ENCODE measurements at regions not wholly inside any gene's neighbourhood (a gene's known extent, or its start where the extent isn't known, plus 50 kb on each side); places are given as distances from the start of the nearest gene placed in this dataset.

DNA sequence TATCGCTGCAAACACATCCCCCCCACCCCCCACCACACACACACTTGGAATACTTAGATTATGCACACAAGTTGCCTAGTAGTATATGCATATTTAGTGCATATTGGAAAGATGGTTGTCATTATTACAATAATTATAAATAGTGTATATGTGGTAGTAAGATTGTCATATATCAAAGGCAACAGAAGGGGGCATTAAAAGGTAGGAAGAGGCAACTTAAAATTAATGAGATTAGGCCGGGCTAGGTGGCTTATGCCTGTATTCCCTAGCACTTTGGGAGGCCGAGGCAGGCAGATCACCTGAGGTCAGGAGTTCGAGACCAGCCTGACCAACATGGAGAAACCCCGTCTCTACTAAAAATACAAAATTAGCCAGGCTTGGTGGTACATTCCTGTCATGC, 52.1 kb downstream of the GSC start:
- no peak for DNase-seq

DNA sequence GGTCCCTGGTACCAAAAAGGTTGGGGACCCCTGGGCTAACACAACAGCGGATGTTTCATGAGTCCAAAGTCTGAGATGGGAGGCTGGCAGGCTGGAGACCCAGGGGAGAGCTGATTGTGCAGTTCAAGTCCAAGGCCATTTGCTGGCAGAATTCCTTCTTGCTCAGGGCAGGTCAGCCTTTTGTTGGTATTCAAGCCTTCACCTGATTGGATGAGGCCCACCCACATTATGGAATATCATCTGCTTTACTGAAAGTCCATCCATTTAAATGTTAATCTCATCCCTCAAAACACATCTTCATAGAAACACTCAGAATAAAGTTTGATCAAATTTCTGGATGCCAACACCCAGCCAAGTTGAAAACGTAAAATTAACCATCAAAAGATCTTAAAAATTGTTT, 52.9 kb downstream of the GSC start:
- DNase-seq: no peak

DNA sequence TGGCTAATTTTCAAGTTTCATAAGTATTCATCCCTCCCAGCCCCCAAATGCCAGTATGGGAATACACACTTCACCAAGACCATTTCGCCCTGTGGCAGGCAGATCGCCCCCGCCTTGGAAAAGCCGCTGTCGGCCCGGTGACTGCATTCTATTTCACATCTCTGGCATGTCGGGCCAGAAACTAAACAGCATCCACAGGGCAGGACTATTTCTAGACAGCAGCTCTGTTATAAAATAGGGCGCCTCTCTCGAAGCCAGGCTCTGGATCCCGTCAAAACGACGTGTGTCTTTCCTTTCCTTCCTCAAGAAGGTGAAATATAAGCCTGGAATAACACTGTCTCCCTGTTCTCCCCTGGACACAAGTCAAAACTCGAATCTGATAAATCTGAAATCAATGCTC, 56.8 kb downstream of the GSC start:
- DNase-seq: no peak

DNA sequence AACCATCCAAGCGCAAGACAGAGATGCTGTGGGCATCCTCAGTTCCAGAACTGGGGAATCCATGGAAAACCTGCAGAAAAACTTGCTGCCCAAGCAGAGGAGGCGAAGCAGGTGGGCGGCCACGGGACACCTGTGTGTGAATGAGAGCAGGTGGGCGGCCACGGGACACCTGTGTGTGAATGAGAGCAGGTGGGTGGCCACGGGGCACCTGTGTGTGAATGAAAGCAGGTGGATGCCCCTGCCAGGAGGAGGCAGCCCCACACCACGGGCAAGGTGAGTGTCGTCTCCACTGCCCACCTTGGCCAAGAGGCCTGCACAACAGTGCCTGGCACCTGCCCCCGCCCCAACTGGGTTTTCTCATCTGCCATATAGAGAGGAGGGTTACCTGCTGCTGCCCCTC, 59.2 kb downstream of the GSC start:
- DNase-seq: no peak

DNA sequence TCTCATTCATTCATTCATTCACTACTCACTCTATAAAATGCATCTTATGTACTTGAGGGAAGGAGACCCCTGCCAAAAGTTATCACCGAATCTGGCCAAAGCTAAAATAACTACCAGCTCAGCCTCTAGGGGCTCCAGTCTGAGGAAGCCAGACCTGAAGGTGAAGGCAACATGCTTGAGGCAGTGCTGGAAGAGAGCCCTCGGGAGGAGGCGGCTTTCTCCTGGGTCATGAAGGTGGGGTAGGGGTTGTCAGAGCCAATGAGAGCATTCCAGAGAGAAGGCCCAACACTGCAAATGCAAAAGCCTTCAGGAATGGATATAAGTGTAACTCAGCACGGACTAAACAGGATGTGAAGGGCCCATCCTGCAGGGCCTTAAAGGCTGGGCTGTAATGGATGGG, 62.4 kb downstream of the GSC start:
- DNase-seq: no peak

DNA sequence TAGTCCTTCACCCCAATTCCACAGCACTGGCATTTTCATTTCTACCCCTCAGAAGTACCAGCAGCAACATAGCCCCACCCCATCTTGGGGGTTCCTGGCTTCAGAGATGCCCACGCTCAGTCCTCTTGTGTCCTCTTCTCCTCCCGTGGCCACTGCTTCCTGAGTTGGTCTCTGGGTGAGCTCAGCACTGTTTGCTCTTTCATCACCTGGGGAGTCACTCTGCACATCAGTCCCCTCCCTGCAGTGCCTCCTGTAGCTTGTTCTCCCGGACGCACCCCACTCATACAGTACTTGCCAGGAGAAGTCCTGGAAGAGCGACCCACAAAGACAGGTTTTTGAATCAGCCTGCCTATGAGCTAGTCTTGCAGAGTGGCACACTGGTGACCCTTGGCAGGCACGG, 63.8 kb downstream of the GSC start:
- DNase-seq: no peak

DNA sequence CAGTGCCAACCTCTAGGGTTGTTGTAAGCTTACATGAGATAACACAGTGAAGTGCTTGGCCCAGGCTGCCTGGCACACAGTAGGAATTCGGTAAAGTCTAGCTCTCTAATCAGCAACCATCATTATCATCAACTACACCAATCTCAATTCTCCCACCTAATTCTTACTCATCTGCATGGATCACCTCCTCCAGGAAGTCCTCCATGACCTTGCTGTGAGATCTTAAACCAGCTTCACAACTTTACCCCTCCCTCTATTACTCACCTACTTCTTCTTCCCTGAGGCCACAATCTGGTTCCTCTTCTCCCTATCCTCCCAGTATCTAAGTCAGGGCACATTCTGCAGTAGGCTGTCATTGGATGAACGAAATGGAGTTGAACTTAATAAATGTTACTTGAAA, 67.3 kb downstream of the GSC start:
- DNase-seq: no peak

DNA sequence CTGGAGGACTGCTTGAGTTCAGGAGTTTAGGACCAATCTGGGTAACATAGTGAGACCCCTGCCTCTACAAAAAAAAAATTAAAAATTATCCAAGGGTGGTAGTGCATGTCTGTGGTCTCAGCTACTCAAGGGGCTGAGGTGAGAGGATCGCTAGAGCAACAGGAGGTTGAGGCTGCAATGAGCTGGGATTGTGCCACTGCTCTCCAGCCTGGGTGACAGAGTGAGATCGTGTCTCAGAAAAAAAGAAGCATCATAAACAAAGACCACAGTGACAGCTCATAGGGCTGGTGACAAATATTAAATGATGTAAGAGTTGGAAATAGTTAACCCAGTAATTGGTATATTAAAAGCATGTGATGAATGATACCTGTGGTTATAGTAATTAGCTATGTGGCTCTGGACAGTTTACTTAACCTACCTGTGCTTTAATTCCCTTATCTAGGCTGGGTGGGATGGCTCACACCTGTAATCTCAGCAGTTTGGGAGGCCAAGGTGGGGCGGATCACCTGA, 68.0 kb downstream of the GSC start:
- no peak for DNase-seq

DNA sequence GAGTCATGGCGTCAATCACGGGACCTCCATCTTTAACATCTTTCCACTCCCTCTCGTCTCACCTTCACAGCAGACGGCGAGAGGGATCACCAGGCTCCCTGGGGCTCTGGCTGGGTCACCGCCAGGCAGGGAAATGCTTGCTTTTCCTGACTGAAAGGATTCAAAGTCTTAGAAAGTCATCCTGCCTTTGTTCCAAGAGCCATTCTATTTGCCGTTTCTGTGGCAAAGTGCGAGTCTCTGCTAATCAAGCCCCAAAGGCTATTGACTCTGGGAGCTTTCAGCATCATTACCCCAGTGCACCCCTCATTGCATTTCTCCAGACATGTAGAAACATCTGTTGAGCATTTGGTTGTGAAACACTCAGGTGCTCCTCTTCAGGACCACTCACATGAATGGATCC, 69.6 kb downstream of the GSC start:
- no peak for DNase-seq

DNA sequence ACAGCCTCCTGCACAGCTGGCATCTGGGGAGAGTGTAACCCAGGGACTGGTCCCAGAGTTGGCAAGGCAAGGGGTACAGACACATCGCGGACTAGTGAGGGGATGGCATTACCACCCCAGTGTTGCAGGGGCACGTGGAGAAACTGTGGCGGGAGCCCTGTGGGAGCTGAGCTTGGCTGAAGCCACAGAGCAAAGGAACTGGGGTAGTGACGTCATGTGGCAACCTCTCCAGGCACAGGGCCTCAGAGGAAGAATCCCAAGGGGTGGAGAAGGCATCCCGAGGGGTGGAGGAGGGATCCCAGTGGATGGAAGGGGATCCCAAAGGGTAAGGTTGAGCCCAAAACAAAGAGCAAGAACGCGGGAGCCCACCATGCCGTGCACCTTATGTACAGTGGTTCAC, 70.1 kb downstream of the GSC start:
- DNase-seq: no peak

DNA sequence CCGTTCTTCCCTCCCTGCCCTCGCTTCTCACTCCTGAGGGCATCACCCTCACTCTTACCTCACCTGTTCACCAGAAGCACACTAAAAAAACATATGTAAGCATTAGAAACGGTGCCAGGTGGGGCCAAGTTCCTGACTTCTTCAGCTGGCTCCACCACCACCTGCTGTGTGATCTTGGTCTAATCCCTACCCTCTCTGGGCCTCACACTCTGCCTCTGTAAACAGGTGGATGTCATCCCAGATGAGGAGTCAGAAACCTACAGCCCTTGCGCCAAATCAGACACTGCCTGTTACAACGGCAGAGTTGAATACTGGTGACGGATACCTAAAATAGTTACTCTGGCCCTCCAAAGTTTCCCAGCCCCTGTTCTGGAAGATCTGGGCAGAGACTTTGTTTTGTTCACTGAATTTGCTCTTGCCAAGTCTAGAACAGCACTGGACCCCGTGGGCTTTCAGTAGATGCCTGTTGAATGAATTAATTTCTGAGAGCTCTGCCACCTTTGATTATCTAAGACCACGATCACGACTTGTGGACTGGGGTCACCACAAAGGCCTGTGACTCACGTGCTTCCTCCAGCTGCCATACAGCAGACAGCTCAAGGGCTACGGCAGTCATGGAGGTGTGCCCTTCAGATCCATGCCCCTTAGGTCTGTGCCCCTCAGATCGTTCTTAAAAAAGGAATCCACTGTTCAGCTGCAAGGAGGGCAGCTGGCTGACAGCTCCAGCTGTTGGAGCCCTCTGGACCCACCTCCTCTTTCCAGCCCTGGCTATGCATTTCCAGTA, 71.9 kb downstream of the GSC start:
- DNase-seq: no peak

DNA sequence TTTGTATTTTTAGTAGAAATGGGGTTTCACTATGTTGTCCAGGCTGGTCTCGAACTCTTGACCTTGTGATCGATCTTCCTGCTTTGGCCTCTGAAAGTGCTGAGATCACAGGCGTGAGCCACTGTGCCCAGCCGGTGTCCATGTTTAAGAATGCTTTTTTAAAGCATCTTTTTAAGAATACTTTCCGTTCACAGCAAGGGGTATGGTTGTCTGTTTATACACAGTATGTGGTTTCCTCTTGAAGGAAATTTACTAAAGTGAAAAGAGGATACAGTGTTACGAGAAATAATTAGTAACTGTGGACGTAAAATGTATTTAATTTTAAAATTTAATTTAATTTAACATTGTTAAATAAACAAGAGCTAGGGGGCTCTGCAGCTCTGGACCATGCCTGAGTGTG, 73.4 kb downstream of the GSC start:
- DNase-seq: no peak

DNA sequence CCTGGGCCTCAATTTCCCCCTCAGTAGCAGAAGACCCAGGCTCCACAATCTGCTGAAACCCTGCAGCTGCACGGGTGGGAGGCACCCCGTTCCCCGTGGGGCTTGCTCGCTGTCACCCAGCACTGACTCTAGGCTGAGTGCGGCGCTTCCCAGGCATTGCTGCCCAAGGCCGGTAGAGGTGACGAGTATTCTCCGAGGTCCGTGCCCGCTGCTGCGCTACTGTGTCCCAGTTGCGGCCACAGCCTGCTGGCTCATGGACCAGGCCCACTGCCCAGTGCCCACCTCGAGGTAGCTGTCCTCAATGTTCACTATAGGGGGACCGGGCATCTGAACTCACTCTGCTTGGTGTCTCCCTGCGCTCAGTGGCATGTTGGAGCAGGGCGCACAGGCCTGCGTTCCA, 74.7 kb downstream of the GSC start:
- no peak for DNase-seq

DNA sequence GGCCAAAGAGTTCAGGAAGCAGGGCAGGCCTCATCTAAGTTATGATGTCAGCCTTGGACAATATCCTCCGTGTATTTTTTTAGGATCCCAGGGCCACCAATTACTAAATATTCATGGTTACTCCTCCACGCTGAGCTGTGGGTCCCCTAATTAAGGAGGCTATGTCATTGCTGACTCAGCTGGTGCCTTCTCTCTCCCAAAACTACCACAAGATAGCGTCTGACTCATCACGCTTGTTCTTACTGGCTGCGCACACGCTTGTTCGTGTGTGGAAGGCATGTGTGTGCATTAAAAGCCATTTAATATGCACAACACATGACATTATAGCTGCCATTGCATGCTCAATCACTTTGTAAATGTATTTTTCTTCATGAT, 78.3 kb downstream of the GSC start:
- DNase-seq: no peak

DNA sequence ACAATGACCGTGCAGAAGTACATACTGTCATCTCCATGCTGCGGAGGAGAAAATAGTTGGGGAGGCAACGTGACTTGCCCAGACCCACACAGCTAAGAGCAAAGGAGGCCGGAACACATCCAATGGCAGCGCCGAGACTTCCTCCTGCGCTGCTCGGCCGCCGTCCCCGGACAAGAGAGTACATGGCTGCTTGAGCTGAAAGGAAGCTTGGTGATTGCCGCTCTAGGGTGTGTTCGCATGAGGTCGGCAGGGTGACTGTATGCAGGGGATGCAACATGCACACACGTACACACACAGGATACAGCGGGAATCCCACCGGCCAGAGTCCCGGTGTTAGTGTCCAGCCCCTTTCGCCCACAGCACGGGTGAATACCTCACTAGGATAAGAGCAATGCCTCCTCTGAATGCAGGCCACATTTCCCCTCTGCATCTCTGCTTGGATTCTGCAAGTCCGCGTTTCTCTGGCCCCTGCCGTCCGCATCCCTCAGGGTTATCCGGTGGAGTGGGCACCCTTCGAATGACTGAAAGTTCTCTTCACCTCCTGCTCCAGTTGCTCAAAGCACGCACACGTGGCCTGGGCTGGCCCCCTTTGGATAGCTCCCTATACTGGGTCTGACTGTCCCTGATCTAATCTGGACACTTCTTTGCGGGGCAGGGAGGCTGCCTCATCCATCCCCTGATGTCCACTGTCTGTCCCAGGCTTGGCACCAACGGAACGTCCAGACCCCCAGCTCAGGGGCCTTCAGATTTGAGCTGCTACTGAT, 78.8 kb downstream of the GSC start:
- DNase-seq: no peak

DNA sequence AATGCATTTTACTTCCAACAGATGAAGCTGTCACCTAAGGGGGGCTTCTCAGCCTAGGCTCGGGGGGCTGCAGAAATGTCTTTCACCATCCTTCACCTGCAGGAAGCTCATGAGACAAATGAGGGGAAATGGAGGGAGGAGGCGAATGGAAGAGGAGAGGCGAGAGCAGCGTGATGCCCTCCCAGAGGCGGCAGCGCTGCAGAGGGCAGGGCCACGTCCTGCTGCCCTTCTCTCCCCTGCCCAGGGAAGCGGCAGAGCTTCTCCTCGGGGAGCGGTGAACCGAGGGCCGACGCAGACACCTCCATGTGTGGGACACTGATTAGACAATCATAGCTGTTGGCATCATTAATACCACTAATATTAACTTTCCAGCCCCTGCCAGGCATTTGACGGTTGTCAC, 78.3 kb downstream of the SERPINA3 start:
- DNase-seq: no peak

DNA sequence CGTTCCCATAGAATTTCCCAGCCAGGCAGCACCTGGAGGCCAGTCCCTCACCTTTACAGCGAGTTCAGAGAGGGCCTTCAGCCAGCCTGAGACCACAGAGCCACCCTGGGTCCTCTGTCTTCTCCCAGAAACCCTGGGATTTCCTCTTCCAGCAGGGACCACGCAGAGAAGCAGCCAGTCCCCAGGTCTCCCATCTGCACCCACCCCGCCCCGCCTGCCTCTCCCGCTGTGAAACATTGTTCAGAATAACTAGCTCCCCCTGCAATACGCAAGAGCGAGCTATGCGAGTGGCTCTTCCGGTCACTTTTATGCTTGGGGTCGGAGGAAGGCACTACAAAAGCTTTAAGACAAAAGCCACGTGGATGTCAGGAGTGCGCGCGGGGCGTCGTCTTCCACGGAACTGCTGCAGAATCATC, 77.8 kb downstream of the SERPINA3 start:
- DNase-seq: no peak

DNA sequence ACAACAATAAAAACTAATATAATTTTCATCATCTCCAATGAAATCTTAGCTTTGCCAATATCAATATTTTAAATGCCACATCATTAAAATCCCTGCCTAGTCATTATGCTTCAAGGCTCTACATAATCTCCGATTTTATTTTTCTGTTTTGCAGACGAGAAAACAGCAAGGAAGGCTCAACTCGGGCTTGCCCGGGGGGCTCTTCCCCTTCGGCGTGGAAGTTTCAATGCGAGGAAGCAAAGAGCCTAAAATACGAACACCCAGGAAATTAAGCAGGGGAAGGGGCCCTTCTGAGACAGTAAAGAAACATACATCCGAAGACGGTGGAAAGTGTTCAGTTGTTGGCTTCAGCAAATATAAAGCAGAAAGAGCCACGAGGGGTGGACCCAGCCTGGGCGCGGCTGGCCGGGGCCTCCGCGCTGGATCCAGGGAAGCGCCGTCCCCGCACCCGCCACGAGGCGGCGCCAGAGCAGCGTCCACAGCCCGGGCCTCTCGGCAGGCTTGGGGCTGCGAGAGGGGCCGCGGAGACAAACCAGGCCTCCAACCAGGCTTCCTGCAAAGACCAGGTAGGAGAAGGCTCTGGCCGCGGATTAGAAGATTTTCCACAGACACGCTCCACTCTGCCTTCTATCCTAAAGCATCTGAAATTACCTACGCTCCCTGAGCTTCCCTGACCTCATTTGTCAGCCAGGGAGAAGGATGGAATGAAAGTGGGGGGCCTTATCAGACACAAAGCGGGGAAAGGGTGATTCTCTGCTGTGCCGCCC, 77.2 kb downstream of the SERPINA3 start:
- DNase-seq: peak; percentile 69

DNA sequence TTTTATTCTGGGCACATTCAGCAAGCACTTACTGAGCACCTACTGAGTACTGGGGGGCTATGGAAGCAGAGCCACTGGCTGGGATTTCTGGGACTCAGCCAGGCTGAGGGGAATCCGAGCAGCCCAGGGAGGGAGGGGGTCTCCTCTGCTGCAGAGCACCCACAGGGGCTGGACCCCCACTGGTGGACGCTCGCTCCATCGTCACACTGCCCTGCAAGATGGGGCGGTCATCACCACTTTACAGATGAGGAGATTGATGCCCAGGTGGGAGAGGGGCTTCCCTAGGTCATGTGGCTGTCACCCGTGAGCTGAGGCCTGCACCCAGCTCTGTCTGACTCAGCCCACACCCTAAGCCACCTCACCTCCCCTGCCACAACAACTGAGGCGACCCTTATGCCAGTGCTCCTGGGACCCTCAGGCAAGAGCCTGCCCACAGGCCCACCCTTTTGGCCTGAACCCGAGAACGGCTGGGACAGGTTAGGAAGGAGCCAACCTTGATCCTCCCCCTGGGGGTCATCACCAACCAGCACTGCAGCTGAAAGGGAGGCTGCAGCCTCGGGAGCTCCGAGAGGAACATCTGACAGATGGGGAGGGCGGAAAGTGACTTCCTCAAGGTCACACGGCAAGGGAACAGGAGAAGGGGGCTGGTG, 74.4 kb downstream of the SERPINA3 start:
- no peak for DNase-seq

DNA sequence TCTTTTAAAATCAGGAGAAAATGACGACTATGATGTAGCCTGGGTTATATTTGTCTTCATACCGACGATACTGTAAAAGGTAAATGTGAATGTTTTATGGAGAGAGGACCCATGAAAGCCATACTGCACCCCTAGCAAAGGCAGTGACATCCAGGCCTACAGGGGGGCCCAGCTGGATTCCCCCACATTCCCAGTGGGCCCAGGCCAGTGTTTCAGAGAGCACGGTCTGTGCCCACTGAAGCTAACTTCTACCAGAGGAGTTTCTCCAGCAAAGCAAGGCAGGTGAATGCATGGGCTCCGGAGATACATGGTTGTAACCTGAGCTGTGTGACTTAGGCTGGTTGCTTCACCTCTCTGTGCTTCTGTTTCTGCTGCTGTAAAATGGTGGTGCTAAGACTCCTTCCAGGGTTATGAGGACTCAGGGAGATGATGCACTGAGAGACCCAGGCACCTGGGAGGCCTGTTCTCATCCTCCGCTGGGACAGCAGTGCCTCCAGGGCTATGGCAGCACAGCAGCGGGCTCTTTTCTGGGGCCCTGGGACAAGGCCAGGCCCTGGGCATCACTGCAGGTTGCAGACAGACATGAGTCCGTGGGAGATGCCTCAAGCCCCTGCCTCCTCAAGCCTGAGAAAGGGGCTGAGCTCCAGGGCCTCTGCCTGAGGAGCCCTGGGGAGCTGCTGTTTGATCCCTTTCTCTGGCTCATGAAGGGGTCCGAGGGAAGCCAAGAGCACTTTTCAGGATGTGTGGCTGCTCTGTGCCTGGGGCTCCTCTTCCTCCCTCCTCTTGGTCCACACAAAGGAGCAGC, 73.7 kb downstream of the SERPINA3 start:
- DNase-seq: no peak

DNA sequence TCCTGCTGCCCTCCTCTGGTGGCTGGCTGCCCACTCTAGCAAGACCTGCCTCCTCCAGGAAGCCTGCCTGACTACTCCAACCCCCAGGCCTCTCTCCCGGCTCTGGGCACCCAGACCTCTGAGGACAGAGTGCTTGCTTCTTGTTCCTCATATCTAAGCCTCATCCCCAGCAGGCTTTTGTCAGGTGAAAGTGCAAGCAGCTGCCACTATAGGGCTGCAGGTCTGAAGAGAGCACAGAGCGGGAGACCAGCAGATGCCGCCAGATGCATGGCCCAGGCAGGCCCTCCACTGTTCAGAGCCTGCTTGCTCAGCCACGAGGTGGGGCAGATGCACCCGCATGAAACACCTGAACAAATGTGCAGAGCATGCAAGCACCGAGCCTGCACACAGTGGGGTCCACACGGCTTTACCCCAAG, 73.0 kb downstream of the SERPINA3 start:
- no peak for DNase-seq

DNA sequence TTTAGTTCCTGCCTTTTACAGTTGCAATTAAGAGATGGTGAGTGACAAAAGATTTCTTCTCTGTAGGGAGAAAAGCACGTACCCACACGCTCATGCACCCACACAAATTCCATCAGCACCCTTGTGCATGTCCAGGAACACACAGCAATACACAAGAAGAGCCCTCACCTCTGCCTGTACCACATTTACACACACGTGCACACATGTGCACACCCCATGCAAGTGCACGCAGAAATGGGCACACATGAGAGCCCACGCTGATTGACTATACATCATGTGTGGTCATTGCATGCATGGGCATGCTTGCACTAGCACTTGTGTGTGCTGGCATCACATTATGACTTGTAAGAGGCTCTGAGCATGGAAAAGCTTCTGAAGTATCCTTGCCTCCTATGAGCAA, 70.5 kb downstream of the SERPINA3 start:
- DNase-seq: no peak

Data from stimulated activated CD4-positive, alpha-beta T cell treated with anti-CD3 and anti-CD28 coated beads, Interleukin-15, amount 100 ng/mL, for 24 hours (primary cell).